ENCODE measurements at regions not wholly inside any gene's neighbourhood (a gene's known extent, or its start where the extent isn't known, plus 50 kb on each side); places are given as distances from the start of the nearest gene placed in this dataset.
"Not testable (repeated sequence)": the region's sequence is repeated elsewhere in the genome, so short reads cannot be mapped to it uniquely, and the experiment has no call there.

- Histone ChIP-seq H3K27ac (replicated peaks) (0 out of 2 replicates have a peak overlapping the region, but pooled peaks have one; percentile 0), H3K27me3 (ENCODE audit: insufficient read depth, poor library complexity, severe bottlenecking) (no peaks in the 10 kb centered on the region), H3K4me3 (replicated peaks; ENCODE audit: insufficient read depth, low read length) (no peak overlapping the region)
- TF ChIP-seq POLR2AphosphoS5 (IDR thresholded peaks at IDR 0.05; ENCODE audit: low read depth) (no peak), GABPA (IDR thresholded peaks at IDR 0.05; ENCODE audit: low read depth) (no peak), SPI1 (IDR thresholded peaks at IDR 0.05; ENCODE audit: borderline replicate concordance, low read depth) (no peak), REST (IDR thresholded peaks at IDR 0.05; ENCODE audit: insufficient replicate concordance, low read depth) (no peak), CTCF (IDR thresholded peaks at IDR 0.05; ENCODE audit: insufficient read depth, low read length) (no peak)
- DNase-seq (ENCODE audit: low read depth in 1 of 2, low spot score in 1 of 2), result no peak
Measured at GRCh38 chr20:5680192-5680591, 69.4 kb upstream of the GPCPD1 start.

GRCh38 chr20:5678777-5679176, 68.0 kb upstream of the GPCPD1 start:
- no peak overlapping the region for H3K27ac ChIP-seq (replicated peaks)
- no peak overlapping the region for H3K4me3 ChIP-seq (replicated peaks; ENCODE audit: insufficient read depth, low read length)
- H3K27me3 ChIP-seq (ENCODE audit: insufficient read depth, poor library complexity, severe bottlenecking), result no peaks in the 10 kb centered on the region
- DNase-seq (ENCODE audit: low read depth in 1 of 2, low spot score in 1 of 2), result no peak
- TF ChIP-seq CTCF (IDR thresholded peaks at IDR 0.05; ENCODE audit: insufficient read depth, low read length), result no peak
- no peak for TF ChIP-seq GABPA (IDR thresholded peaks at IDR 0.05; ENCODE audit: low read depth)
- no peak for TF ChIP-seq POLR2AphosphoS5 (IDR thresholded peaks at IDR 0.05; ENCODE audit: low read depth)
- no peak for TF ChIP-seq REST (IDR thresholded peaks at IDR 0.05; ENCODE audit: insufficient replicate concordance, low read depth)
- TF ChIP-seq SPI1 (IDR thresholded peaks at IDR 0.05; ENCODE audit: borderline replicate concordance, low read depth), result no peak

- H3K4me3 ChIP-seq (replicated peaks; ENCODE audit: insufficient read depth, low read length); H3K27ac ChIP-seq (replicated peaks); DNase-seq (ENCODE audit: low read depth in 1 of 2, low spot score in 1 of 2); H3K27me3 ChIP-seq (ENCODE audit: insufficient read depth, poor library complexity, severe bottlenecking): not testable (repeated sequence)
Measured at GRCh38 chr20:5677944-5678343, 67.1 kb upstream of the GPCPD1 start.

- no peak for TF ChIP-seq POLR2AphosphoS5 (IDR thresholded peaks at IDR 0.05; ENCODE audit: low read depth)
- TF ChIP-seq GABPA (IDR thresholded peaks at IDR 0.05; ENCODE audit: low read depth), result no peak
- TF ChIP-seq SPI1 (IDR thresholded peaks at IDR 0.05; ENCODE audit: borderline replicate concordance, low read depth), result no peak
- no peak for TF ChIP-seq CTCF (IDR thresholded peaks at IDR 0.05; ENCODE audit: insufficient read depth, low read length)
- no peak for TF ChIP-seq REST (IDR thresholded peaks at IDR 0.05; ENCODE audit: insufficient replicate concordance, low read depth)
- H3K27ac ChIP-seq (replicated peaks), result no peak overlapping the region
- H3K27me3 ChIP-seq (ENCODE audit: insufficient read depth, poor library complexity, severe bottlenecking), result no peaks in the 10 kb centered on the region
- no peak overlapping the region for H3K4me3 ChIP-seq (replicated peaks; ENCODE audit: insufficient read depth, low read length)
- DNase-seq (ENCODE audit: low read depth in 1 of 2, low spot score in 1 of 2), result no peak
Measured at GRCh38 chr20:5677389-5677788, 66.6 kb upstream of the GPCPD1 start.
